HEK293 (cell line): ENCODE measurements at regions not wholly inside any gene's neighbourhood (a gene's known extent, or its start where the extent isn't known, plus 50 kb on each side); places are given as distances from the start of the nearest gene placed in this dataset.

Source experiments
- CTCF ChIA-PET: fragments of 350-600 bp; formaldehyde crosslinking; extraction: SDS; loops from one replicate; lab custom pipeline; 2021; ENCODE audit warnings: antibody characterized with exemption; lab: Yijun Ruan, JAX
- POLR2A ChIA-PET: fragments of 300-600 bp; formaldehyde crosslinking; extraction: SDS; loops from one replicate; lab custom pipeline; 2020; ENCODE audit warnings: antibody characterized with exemption, inconsistent platforms; lab: Yijun Ruan, JAX
- H3K27ac ChIP-seq: fragments of 200-500 bp; sonication (Bioruptor generic); 2 replicates; pipeline ENCODE4 v1.5.1; 2014; ENCODE audit warnings: low read depth, low read length, control low read depth, inconsistent platforms; ENCODE audit errors: extremely low read depth
- H3K36me3 ChIP-seq, 2 experiments: fragments of 200-500 bp in 1 of 2; sonication (Bioruptor generic) in 1 of 2; 1 replicate in 1 of 2; 2 replicates in 1 of 2; pipeline ENCODE4 v1.5.1; 2014 to 2017; ENCODE audit warnings: inconsistent platforms in 2 of 2, low read length in 2 of 2; ENCODE audit not compliant: control insufficient read depth in 2 of 2, insufficient read depth in 1 of 2
- H3K4me1 ChIP-seq: fragments of 200-500 bp; sonication (Bioruptor generic); 2 replicates; pipeline ENCODE4 v1.5.1; 2014; ENCODE audit warnings: mild to moderate bottlenecking, low read length, inconsistent platforms; ENCODE audit not compliant: control insufficient read depth, insufficient read depth
- H3K4me3 ChIP-seq: 2 replicates; pipeline ENCODE4 v1.5.1; 2011; ENCODE audit warnings: low read depth, mild to moderate bottlenecking, control low read depth, low read length, moderate library complexity
- H3K9me3 ChIP-seq: fragments of 200-500 bp; sonication (Bioruptor generic); 2 replicates; pipeline ENCODE4 v1.5.1; 2014; ENCODE audit warnings: low read depth, low read length, inconsistent platforms; ENCODE audit not compliant: control insufficient read depth, insufficient read depth
- AEBP2 ChIP-seq: fragments of 450-650 bp; formaldehyde crosslinking; IDR thresholded peaks from 2 replicates; pipeline ENCODE4 v1.5.1; 2016; ENCODE audit warnings: missing biosample characterization, missing genetic modification characterization, borderline replicate concordance
- ATF2 ChIP-seq: fragments of 450-650 bp; formaldehyde crosslinking; IDR thresholded peaks from 2 replicates; pipeline ENCODE4 v1.5.1; 2016; ENCODE audit warnings: missing biosample characterization, missing genetic modification characterization, low read depth
- GLIS2 ChIP-seq: fragments of 450-650 bp; formaldehyde crosslinking; IDR thresholded peaks from 2 replicates; pipeline ENCODE4 v1.5.1; 2016; ENCODE audit warnings: missing biosample characterization, missing genetic modification characterization
- HOXC10 ChIP-seq: sonication (generic); formaldehyde crosslinking; IDR thresholded peaks from 2 replicates; pipeline ENCODE4 v1.8.1; 2023; ENCODE audit warnings: mild to moderate bottlenecking, missing genetic modification reagents
- PRDM10 ChIP-seq: fragments of 450-650 bp; formaldehyde crosslinking; IDR thresholded peaks from 2 replicates; pipeline ENCODE4 v1.5.1; 2016; ENCODE audit warnings: missing biosample characterization, missing genetic modification characterization
- SP3 ChIP-seq: fragments of 450-650 bp; formaldehyde crosslinking; IDR thresholded peaks from 2 replicates; pipeline ENCODE4 v1.5.1; 2016; ENCODE audit warnings: missing biosample characterization, missing genetic modification characterization
- WT1 ChIP-seq: fragments of 450-650 bp; formaldehyde crosslinking; IDR thresholded peaks from 2 replicates; pipeline ENCODE4 v1.5.1; 2016; ENCODE audit warnings: missing biosample characterization, missing genetic modification characterization
- ZBTB17 ChIP-seq: fragments of 450-650 bp; formaldehyde crosslinking; IDR thresholded peaks from 2 replicates; pipeline ENCODE4 v1.5.1; 2016; ENCODE audit warnings: missing biosample characterization, missing genetic modification characterization
- ZBTB7A ChIP-seq: fragments of 450-650 bp; formaldehyde crosslinking; IDR thresholded peaks from 2 replicates; pipeline ENCODE4 v1.5.1; 2016; ENCODE audit warnings: low read depth, missing biosample characterization, missing genetic modification characterization
- ZNF239 ChIP-seq: fragments of 450-650 bp; formaldehyde crosslinking; IDR thresholded peaks from 2 replicates; pipeline ENCODE4 v1.5.1; 2016; ENCODE audit warnings: missing biosample characterization, missing genetic modification characterization
- ZNF248 ChIP-seq: fragments of 450-650 bp; formaldehyde crosslinking; IDR thresholded peaks from 2 replicates; pipeline ENCODE4 v1.5.1; 2017; ENCODE audit warnings: missing biosample characterization, missing genetic modification characterization
- ZNF37A ChIP-seq: fragments of 450-650 bp; IDR thresholded peaks from 2 replicates; pipeline ENCODE4 v1.5.1; 2018; ENCODE audit warnings: missing biosample characterization, missing genetic modification characterization
- ZNF501 ChIP-seq: fragments of 450-650 bp; formaldehyde crosslinking; IDR thresholded peaks from 2 replicates; pipeline ENCODE4 v1.5.1; 2016; ENCODE audit warnings: missing biosample characterization, missing genetic modification characterization
- ZNF548 ChIP-seq: fragments of 450-650 bp; formaldehyde crosslinking; IDR thresholded peaks from 2 replicates; pipeline ENCODE4 v1.5.1; 2016; ENCODE audit warnings: missing biosample characterization, missing genetic modification characterization
- ZNF571 ChIP-seq: fragments of 450-650 bp; formaldehyde crosslinking; IDR thresholded peaks from 2 replicates; pipeline ENCODE4 v1.5.0; 2017; ENCODE audit warnings: missing biosample characterization, missing genetic modification characterization
- ZNF585B ChIP-seq: fragments of 450-650 bp; formaldehyde crosslinking; IDR thresholded peaks from 2 replicates; pipeline ENCODE4 v1.5.1; 2016; ENCODE audit warnings: missing biosample characterization, missing genetic modification characterization
- ZNF621 ChIP-seq: fragments of 450-650 bp; formaldehyde crosslinking; IDR thresholded peaks from 2 replicates; pipeline ENCODE4 v1.5.1; 2017; ENCODE audit warnings: missing biosample characterization, missing genetic modification characterization
- ZNF645 ChIP-seq: fragments of 450-650 bp; formaldehyde crosslinking; IDR thresholded peaks from 2 replicates; pipeline ENCODE4; 2016; ENCODE audit warnings: missing biosample characterization, missing genetic modification characterization
- ZNF677 ChIP-seq: fragments of 450-650 bp; IDR thresholded peaks from 2 replicates; pipeline ENCODE4 v1.5.0; 2018; ENCODE audit warnings: missing biosample characterization, mild to moderate bottlenecking, missing genetic modification characterization, moderate library complexity
- ZNF791 ChIP-seq: fragments of 450-650 bp; formaldehyde crosslinking; IDR thresholded peaks from 2 replicates; pipeline ENCODE4 v1.5.1; 2016; ENCODE audit warnings: missing biosample characterization, missing genetic modification characterization
- ZSCAN18 ChIP-seq: fragments of 450-650 bp; formaldehyde crosslinking; IDR thresholded peaks from 2 replicates; pipeline ENCODE4 v1.5.1; 2016; ENCODE audit warnings: missing biosample characterization, missing genetic modification characterization

- no peak for TF ChIP-seq ZBTB17 (tag by site-specific recombination)
- TF ChIP-seq ZNF645 (tag by site-specific recombination), result no peak
- no peak for TF ChIP-seq ATF2 (tag by site-specific recombination)
Measured at GRCh38 chr6:104597541-104598050, 262.1 kb downstream of the HACE1 start (continued).

GRCh38 chr6:104596091-104596490 is 263.6 kb downstream of the HACE1 start:
- H3K4me3 ChIP-seq, result no peak overlapping the region
- POLR2A ChIA-PET, result no interaction called here
- H3K27ac ChIP-seq, result no peak overlapping the region
- H3K4me1 ChIP-seq, result no peaks in the 10 kb centered on the region
- TF ChIP-seq ZNF548, result no peak
- no peak for TF ChIP-seq PRDM10 (tag by site-specific recombination)
- no peak for TF ChIP-seq ZNF239 (tag by site-specific recombination)
- no peak for TF ChIP-seq ZNF571
- TF ChIP-seq SP3, result no peak
- no peak for TF ChIP-seq ZNF37A (tag by site-specific recombination)
- TF ChIP-seq AEBP2 (tag by site-specific recombination), result no peak
- TF ChIP-seq ZSCAN18 (tag by site-specific recombination), result no peak
- no peak for TF ChIP-seq WT1
- no peak for TF ChIP-seq ZNF677 (tag by site-specific recombination)
- TF ChIP-seq ZNF248 (tag by site-specific recombination), result no peak
- TF ChIP-seq HOXC10 (CRISPR knock-in tag), result no peak
- TF ChIP-seq ZNF791 (tag by site-specific recombination), result no peak
- no peak for TF ChIP-seq ZNF585B (tag by site-specific recombination)
- TF ChIP-seq ZNF501 (tag by site-specific recombination), result no peak
- TF ChIP-seq GLIS2 (tag by site-specific recombination), result no peak
- TF ChIP-seq ZBTB7A (tag by site-specific recombination), result no peak
- no peak for TF ChIP-seq ZNF621 (tag by site-specific recombination)
- no peaks in the 10 kb centered on the region for H3K9me3 ChIP-seq
- CTCF ChIA-PET, result interaction anchor here (1.3 kb wide), 1 partner anchor 19 kb away, joined by 4 read pairs; no protein-coding TSS in a partner anchor
- no peaks in the 10 kb centered on the region for H3K36me3 ChIP-seq
